ENCODE measurements at regions not wholly inside any gene's neighbourhood (a gene's known extent, or its start where the extent isn't known, plus 50 kb on each side); places are given as distances from the start of the nearest gene placed in this dataset.

DNA sequence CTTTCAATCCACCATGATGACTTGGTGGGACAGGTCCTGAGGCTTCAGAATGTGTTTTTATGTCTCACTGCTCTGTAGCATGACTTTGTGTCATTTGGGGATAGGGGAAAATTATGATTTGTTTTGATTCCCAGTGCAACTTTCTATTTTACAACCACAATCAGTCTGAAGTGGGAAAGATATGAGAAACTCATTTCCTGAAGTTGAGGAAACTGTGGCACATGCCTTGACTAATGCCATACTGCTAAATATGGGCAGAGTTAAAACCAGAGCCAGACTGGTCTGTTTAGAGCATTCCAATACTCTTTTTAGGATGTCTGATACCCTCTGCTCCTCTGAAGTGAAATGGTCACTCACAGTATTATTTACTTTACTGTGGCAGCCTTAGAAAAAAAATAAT is 307.7 kb downstream of the ADRA2A start:
- H3K27me3 Mint-ChIP-seq = peaks cover 19% of the 10 kb centered on the region
- no peak overlapping the region for H3K9ac ChIP-seq (ENCODE audit: low read length)

GRCh38 chr10:111390813-111391563 is 314.2 kb downstream of the ADRA2A start:
- ChIA-PET CTCF (no interaction called here), POLR2A (no interaction called here)
- H2AFZ ChIP-seq (ENCODE audit: insufficient read depth, low read depth, low read length, poor library complexity, severe bottlenecking) = no peak overlapping the region
- no peak overlapping the region for H3K9ac ChIP-seq (ENCODE audit: low read length)
- H3K4me1 Mint-ChIP-seq = no peaks in the 10 kb centered on the region
- no peak overlapping the region for H3K4me3 Mint-ChIP-seq
- H3K27me3 Mint-ChIP-seq = peaks cover 8% of the 10 kb centered on the region
- H3K4me2 ChIP-seq (replicated peaks; ENCODE audit: low read depth, low read length, poor library complexity, severe bottlenecking) = no peak overlapping the region
- H4K20me1 ChIP-seq (ENCODE audit: control insufficient read depth, insufficient read depth, low read length, poor library complexity, severe bottlenecking) = no peaks in the 10 kb centered on the region
- H3K9me3 ChIP-seq (ENCODE audit: control extremely low read depth in 1 of 3, control insufficient read depth in 2 of 3, insufficient read depth in 1 of 3, low read length in 2 of 3) = no peaks in the 10 kb centered on the region
- no peak for DNase-seq
- no peaks in the 10 kb centered on the region for H3K27me3 ChIP-seq (replicated peaks in 1 of 4; ENCODE audit: control extremely low read depth in 1 of 4, control insufficient read depth in 3 of 4, insufficient read depth in 4 of 4, low read length in 3 of 4)
- ATAC-seq (ENCODE audit: low read depth) = no peak
- no peak overlapping the region for H3K4me3 ChIP-seq (ENCODE audit: control extremely low read depth in 1 of 5, extremely low read depth in 1 of 5, insufficient read depth in 1 of 5, low read depth in 2 of 5, low read length in 4 of 5)
- H3K36me3 ChIP-seq (replicated peaks in 1 of 2; ENCODE audit: control extremely low read depth in 1 of 2, control insufficient read depth in 1 of 2, extremely low read depth in 1 of 2, insufficient read depth in 2 of 2, low read length in 1 of 2) = no peaks in the 10 kb centered on the region
- H3K4me1 ChIP-seq (ENCODE audit: control insufficient read depth in 2 of 2, insufficient read depth in 2 of 2, low read length in 2 of 2) = no peaks in the 10 kb centered on the region
- TF ChIP-seq EZH2 (IDR thresholded peaks at IDR 0.05; ENCODE audit: borderline replicate concordance, insufficient read depth, low read depth, low read length, poor library complexity, severe bottlenecking) = no peak
- TF ChIP-seq, protein P1, sequence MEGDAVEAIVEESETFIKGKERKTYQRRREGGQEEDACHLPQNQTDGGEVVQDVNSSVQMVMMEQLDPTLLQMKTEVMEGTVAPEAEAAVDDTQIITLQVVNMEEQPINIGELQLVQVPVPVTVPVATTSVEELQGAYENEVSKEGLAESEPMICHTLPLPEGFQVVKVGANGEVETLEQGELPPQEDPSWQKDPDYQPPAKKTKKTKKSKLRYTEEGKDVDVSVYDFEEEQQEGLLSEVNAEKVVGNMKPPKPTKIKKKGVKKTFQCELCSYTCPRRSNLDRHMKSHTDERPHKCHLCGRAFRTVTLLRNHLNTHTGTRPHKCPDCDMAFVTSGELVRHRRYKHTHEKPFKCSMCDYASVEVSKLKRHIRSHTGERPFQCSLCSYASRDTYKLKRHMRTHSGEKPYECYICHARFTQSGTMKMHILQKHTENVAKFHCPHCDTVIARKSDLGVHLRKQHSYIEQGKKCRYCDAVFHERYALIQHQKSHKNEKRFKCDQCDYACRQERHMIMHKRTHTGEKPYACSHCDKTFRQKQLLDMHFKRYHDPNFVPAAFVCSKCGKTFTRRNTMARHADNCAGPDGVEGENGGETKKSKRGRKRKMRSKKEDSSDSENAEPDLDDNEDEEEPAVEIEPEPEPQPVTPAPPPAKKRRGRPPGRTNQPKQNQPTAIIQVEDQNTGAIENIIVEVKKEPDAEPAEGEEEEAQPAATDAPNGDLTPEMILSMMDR (IDR thresholded peaks at IDR 0.05) = no peak
- no peak overlapping the region for H3K27ac ChIP-seq (ENCODE audit: low read length in 2 of 2)
- no peaks in the 10 kb centered on the region for H3K79me2 ChIP-seq (ENCODE audit: control insufficient read depth, insufficient read depth, low read length)
- WGBS (ENCODE audit: insufficient coverage) = no CpG with 5 or more reads among the region's 5 CpGs
- peaks cover 2% of the 10 kb centered on the region for H3K9me3 Mint-ChIP-seq (ENCODE audit: insufficient read depth)
- intact Hi-C loops (cut with micrococcal nuclease) = no loop called here
- no peak overlapping the region for H3K27ac Mint-ChIP-seq

More for the DNA sequence above, 307.7 kb downstream of the ADRA2A start:
- TF ChIP-seq, protein P1 (IDR thresholded peaks at IDR 0.05) = no peak
- no peak for TF ChIP-seq EZH2 (IDR thresholded peaks at IDR 0.05; ENCODE audit: borderline replicate concordance, insufficient read depth, low read depth, low read length, poor library complexity, severe bottlenecking)
- DNase-seq (no peak), ATAC-seq (ENCODE audit: low read depth) (no peak)
- Histone ChIP-seq H3K4me1 (ENCODE audit: control insufficient read depth in 2 of 2, insufficient read depth in 2 of 2, low read length in 2 of 2) (no peaks in the 10 kb centered on the region), H3K4me2 (replicated peaks; ENCODE audit: low read depth, low read length, poor library complexity, severe bottlenecking) (no peak overlapping the region), H3K27me3 (replicated peaks in 1 of 4; ENCODE audit: control extremely low read depth in 1 of 4, control insufficient read depth in 3 of 4, insufficient read depth in 4 of 4, low read length in 3 of 4) (no peaks in the 10 kb centered on the region), H3K79me2 (ENCODE audit: control insufficient read depth, insufficient read depth, low read length) (no peaks in the 10 kb centered on the region), H3K36me3 (replicated peaks in 1 of 2; ENCODE audit: control extremely low read depth in 1 of 2, control insufficient read depth in 1 of 2, extremely low read depth in 1 of 2, insufficient read depth in 2 of 2, low read length in 1 of 2) (no peaks in the 10 kb centered on the region), H4K20me1 (ENCODE audit: control insufficient read depth, insufficient read depth, low read length, poor library complexity, severe bottlenecking) (no peaks in the 10 kb centered on the region), H3K9me3 (ENCODE audit: control extremely low read depth in 1 of 3, control insufficient read depth in 2 of 3, insufficient read depth in 1 of 3, low read length in 2 of 3) (peaks cover 0 to 3% (median 0%) of the 10 kb centered on the region in 3 donors), H2AFZ (ENCODE audit: insufficient read depth, low read depth, low read length, poor library complexity, severe bottlenecking) (no peak overlapping the region), H3K4me3 (ENCODE audit: control extremely low read depth in 1 of 5, extremely low read depth in 1 of 5, insufficient read depth in 1 of 5, low read depth in 2 of 5, low read length in 4 of 5) (no peak overlapping the region), H3K27ac (ENCODE audit: low read length in 2 of 2) (no peak overlapping the region)
- POLR2A ChIA-PET = no interaction called here
- CTCF ChIA-PET = no interaction called here
- no peak overlapping the region for H3K27ac Mint-ChIP-seq
- intact Hi-C loops (cut with micrococcal nuclease) = no loop called here
- H3K4me1 Mint-ChIP-seq = no peaks in the 10 kb centered on the region
- no peak overlapping the region for H3K4me3 Mint-ChIP-seq
- peaks cover 2% of the 10 kb centered on the region for H3K9me3 Mint-ChIP-seq (ENCODE audit: insufficient read depth)
